Upper lobe of right lung (tissue), 1 donor: ENCODE measurements at regions not wholly inside any gene's neighbourhood (a gene's known extent, or its start where the extent isn't known, plus 50 kb on each side); places are given as distances from the start of the nearest gene placed in this dataset.
"Not testable (repeated sequence)": the region's sequence is repeated elsewhere in the genome, so short reads cannot be mapped to it uniquely, and the experiment has no call there.

Source experiments
- ATAC-seq: fragments of 200-7000 bp; cut with Tn5 transposase; one replicate; pipeline ENCODE4 v1.9.1; 2020; ENCODE audit warnings: mild to moderate bottlenecking, moderate library complexity
- DNase-seq: peaks from one replicate; pipeline ENCODE4 v3.0.0-alpha.2; 2020
- H3K27ac ChIP-seq: fragments of 200-600 bp; one replicate; pipeline ENCODE4 v1.8.0; 2022
- H3K27me3 ChIP-seq: fragments of 200-600 bp; one replicate; pipeline ENCODE4 v1.8.0; 2022; ENCODE audit warnings: mild to moderate bottlenecking
- H3K36me3 ChIP-seq: fragments of 200-600 bp; one replicate; pipeline ENCODE4 v1.8.0; 2022
- H3K4me1 ChIP-seq: fragments of 200-600 bp; one replicate; pipeline ENCODE4 v1.8.0; 2022
- H3K4me3 ChIP-seq: fragments of 200-600 bp; one replicate; pipeline ENCODE4 v1.8.0; 2022; ENCODE audit warnings: mild to moderate bottlenecking
- H3K9me3 ChIP-seq: fragments of 200-600 bp; one replicate; pipeline ENCODE4 v1.8.0; 2022
- CTCF ChIP-seq: fragments of 200-600 bp; IDR thresholded peaks from one replicate; pipeline ENCODE4 v1.8.0; 2022; ENCODE audit warnings: antibody characterized with exemption
- intact Hi-C: fragments of 100-400 bp; cut with DNase I; formaldehyde crosslinking; loops from one replicate; pipeline ENCODE4 v1.11.0; 2022
- donor health status: DM: no; HTN: yes; CAD: no; lungs with severe emphysema.

DNA sequence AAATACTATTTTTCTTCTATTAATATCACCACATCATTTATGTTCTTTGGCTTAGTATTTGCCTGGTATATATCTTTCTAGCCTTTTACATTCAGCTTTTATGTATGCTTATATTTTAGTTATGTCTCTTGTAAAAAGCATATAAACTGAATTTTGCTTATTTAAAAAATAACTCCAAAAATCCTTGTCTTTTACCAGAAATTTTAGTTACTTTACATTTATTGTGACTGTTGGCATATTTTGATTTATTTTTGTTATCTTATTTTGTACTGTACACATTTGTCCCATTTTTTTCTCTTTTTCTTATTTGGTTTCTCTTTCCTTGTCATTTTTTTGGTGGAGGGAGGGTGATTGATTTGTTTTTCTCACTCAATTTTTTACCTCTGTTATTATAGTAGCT lies 169.6 kb downstream of the UACA start:
- H3K4me1 ChIP-seq = no peaks in the 10 kb centered on the region
- TF ChIP-seq CTCF = no peak
- no peak overlapping the region for H3K27ac ChIP-seq
- intact Hi-C loops = no loop called here
- H3K36me3 ChIP-seq = no peaks in the 10 kb centered on the region
- no peak overlapping the region for H3K4me3 ChIP-seq
- DNase-seq = no peak
- no peak for ATAC-seq
- H3K27me3 ChIP-seq = no peaks in the 10 kb centered on the region
- H3K9me3 ChIP-seq = no peaks in the 10 kb centered on the region

GRCh38 chr15:70589728-70590127 lies 173.6 kb downstream of the UACA start:
- H3K36me3 ChIP-seq = no peaks in the 10 kb centered on the region
- intact Hi-C loops = no loop called here
- H3K4me3 ChIP-seq = no peak overlapping the region
- H3K27me3 ChIP-seq = peaks cover 14% of the 10 kb centered on the region
- TF ChIP-seq CTCF = no peak
- peaks cover 4% of the 10 kb centered on the region for H3K4me1 ChIP-seq
- no peak for DNase-seq
- no peak for ATAC-seq
- H3K9me3 ChIP-seq = no peaks in the 10 kb centered on the region
- no peak overlapping the region for H3K27ac ChIP-seq

DNA sequence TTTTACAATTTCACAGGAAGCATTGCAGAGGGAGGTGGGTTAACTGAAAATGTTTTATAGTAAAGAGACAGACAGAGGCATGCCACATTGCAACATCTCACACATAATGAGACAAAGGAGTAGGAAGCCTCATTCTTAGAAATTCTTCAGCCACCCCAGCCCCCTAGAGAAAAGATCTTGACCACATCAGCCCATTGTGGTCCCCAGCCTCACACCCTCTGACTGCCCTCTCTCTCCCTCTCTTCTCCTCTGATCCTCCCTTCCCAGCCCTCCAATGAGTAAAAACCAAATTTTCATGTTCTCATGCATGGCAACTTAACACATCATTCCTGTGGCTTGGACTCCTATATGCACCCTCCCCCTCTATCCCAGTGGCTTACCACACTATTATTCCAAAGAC lies 174.1 kb downstream of the UACA start:
- intact Hi-C loops = no loop called here
- Histone ChIP-seq H3K9me3 (no peaks in the 10 kb centered on the region), H3K36me3 (no peaks in the 10 kb centered on the region), H3K27ac (no peak overlapping the region), H3K27me3 (peaks cover 15% of the 10 kb centered on the region), H3K4me3 (no peak overlapping the region), H3K4me1 (peaks cover 4% of the 10 kb centered on the region)
- DNase-seq = no peak
- TF ChIP-seq CTCF = no peak
- no peak for ATAC-seq

GRCh38 chr15:70588613-70589012 lies 174.7 kb downstream of the UACA start:
- no peak for ATAC-seq
- no peak overlapping the region for H3K4me3 ChIP-seq

GRCh38 chr15:70587896-70588567 lies 175.3 kb downstream of the UACA start:
- TF ChIP-seq CTCF = no peak
- intact Hi-C loops = no loop called here
- Histone ChIP-seq H3K27me3 (peaks cover 15% of the 10 kb centered on the region), H3K9me3 (no peaks in the 10 kb centered on the region), H3K4me3 (no peak overlapping the region), H3K36me3 (no peaks in the 10 kb centered on the region), H3K4me1 (peaks cover 4% of the 10 kb centered on the region), H3K27ac (no peak overlapping the region)
- DNase-seq (no peak), ATAC-seq (no peak)

More at GRCh38 chr15:70588613-70589012, 174.7 kb downstream of the UACA start:
- Histone ChIP-seq H3K36me3 (no peaks in the 10 kb centered on the region), H3K4me1 (peaks cover 4% of the 10 kb centered on the region), H3K27ac (no peak overlapping the region), H3K27me3 (peaks cover 15% of the 10 kb centered on the region), H3K9me3 (no peaks in the 10 kb centered on the region)
- intact Hi-C loops = no loop called here
- no peak for TF ChIP-seq CTCF
- DNase-seq = no peak

DNA sequence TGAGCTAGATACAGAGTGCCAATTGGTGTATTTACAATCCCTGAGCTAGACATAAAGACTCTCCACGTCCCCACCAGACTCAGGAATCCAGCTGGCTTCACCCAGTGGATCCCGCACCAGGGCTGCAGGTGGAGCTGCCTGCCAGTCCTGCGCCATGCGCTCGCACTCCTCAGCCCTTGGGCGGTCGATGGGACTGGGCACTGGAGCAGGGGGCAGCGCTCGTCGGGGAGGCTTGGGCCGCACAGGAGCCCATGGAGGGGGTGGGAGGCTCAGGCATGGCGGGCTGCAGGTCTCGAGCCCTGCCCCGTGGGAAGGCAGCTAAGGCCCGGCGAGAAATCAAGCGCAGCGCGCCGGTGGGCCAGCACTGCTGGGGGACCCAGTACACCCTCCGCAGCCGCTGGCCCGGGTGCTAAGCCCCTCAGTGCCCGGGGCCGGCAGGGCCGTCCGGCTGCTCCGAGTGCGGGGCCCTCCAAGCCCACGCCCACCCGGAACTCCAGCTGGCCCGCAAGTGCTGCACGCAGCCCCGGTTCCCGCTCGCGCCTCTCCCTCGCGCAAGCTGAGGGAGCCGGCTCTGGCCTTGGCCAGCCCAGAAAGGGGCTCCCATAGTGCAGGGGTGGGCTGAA lies 176.2 kb downstream of the UACA start:
- DNase-seq, H3K36me3 ChIP-seq, H3K9me3 ChIP-seq, H3K27ac ChIP-seq, H3K4me1 ChIP-seq, H3K4me3 ChIP-seq, intact Hi-C loops, ATAC-seq: not testable (repeated sequence)
- peaks cover 15% of the 10 kb centered on the region for H3K27me3 ChIP-seq
